GM19328 (cell line): ENCODE measurements at regions not wholly inside any gene's neighbourhood (a gene's known extent, or its start where the extent isn't known, plus 50 kb on each side); places are given as distances from the start of the nearest gene placed in this dataset.

Experiments
- ATAC-seq: cut with Tn5 transposase; IDR thresholded peaks from one replicate; pipeline ENCODE4 v1.9.1; 2021; ENCODE audit warnings: mild to moderate bottlenecking, moderate library complexity; ENCODE audit not compliant: unreplicated experiment

- ATAC-seq: no peak
Observed at GRCh38 chr13:104854007-104854406, 1681.5 kb downstream of the EFNB2 start.

- no peak for ATAC-seq
Observed at GRCh38 chr13:104847922-104848321, 1687.5 kb downstream of the EFNB2 start.

DNA sequence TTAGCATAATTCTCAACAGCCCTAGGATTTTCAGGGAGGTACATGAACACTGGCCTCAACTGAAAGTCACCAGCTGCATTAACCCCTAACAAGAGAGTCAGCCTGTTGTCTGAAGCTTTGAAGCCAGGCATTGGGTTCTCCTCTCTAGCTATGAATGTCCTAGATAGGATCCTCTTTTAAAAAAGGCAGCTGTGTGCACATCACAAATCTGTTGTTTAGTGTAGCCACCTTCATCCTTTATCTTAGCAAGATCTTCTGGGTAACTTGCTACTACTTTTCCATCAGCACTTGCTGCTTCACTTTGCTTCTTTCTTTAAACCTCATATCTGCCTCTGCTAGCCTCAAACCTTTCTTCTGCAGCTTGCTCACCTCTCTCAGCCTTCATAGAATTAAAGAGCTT is 1692.1 kb downstream of the EFNB2 start:
- no peak for ATAC-seq

DNA sequence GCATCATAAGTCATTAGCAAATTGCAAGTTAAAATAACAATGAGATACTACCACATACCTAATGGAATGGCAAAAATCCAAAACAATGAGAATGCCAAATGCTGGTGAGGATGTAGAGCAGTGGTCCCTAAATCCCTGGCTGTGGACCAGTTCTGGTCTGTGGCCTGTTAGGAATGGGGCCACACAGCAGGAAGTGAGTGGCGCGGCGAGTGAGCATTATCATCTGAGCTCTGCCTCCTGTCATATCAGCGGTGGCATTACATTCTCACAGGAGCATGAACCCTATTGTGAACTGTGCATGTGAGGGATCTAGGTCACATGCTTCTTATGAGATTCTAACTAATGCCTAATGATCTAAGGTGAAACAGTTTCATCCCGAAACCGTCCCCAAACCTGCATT is 1694.4 kb downstream of the EFNB2 start:
- ATAC-seq: no peak

- no peak for ATAC-seq
Observed at GRCh38 chr13:104837756-104838155, 1697.7 kb downstream of the EFNB2 start.

DNA sequence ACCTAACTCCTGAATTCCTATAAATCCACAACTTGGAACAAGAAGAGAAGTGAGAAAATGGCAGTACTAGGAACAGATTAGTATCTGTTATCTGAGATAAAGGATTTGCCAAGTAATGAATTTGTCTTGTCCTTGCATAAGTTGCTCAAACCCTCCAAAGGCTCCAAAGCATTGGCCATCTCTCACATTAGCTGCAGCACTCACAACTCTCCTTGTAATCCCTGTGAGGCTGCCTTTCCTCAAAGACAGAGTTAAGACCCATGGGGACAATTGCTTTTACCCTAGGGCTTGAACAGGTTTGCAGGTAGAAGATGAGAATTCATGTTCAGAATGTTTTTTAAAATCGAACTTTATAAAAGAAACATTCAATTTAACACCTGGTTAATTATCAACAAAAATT is 1702.2 kb downstream of the EFNB2 start:
- no peak for ATAC-seq

DNA sequence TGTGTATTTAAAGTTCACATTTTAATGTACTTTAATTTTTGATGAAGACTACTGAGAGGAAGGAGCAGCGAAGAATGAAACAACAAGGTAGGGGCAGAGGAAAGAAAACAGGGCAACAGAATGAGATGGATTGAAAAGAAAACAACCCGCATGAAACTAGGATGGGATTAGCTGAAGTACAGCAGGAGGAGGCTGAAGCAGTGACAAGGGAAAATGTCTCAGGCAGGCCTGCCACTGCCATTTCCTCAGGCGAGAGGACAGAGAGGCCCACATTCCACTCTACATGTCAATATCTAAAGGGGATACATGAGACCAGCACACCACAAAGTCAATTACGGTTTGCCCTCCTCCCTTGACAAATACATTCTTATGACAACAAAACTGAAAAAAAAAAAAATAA is 1703.2 kb downstream of the EFNB2 start:
- no peak for ATAC-seq

DNA sequence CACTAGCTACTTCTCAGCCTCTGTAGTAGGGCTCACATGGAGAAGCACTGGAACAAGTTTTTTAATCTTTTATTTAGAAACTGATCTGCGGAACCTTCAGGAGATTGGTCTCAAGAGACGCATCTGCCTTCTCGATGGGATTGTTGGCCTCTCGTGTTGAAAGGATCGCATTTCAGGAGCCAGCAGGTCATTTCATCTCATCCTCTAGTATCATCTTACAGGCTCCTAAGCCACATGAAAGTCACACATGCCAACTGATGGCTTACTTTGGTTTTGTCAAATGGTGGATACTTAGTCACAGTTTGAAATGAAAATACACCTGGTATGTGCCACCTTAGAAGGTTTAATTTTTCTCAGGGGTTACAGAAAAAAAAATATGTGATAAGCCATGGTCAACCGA is 1703.6 kb downstream of the EFNB2 start:
- no peak for ATAC-seq

- no peak for ATAC-seq
Observed at GRCh38 chr13:104823709-104824108, 1711.8 kb downstream of the EFNB2 start.

DNA sequence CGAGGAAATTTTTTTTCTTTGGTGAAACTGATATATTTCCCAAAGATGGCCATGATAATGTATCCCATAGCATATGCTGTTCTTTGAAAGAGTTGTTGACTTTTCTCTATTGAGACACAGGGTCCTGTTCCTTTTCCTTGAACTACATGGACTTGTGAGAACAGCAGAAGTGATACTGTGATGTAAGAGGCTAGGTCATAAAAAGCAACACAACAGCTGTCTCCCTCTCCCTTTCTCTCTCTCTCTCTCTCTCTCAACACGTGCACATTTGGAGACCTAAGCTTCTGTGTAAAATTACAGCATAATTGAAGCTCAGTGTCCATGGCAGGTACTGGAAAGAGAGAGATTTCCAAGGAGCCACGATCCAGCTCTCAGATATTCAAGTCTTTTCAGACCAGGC is 1712.4 kb downstream of the EFNB2 start:
- no peak for ATAC-seq

DNA sequence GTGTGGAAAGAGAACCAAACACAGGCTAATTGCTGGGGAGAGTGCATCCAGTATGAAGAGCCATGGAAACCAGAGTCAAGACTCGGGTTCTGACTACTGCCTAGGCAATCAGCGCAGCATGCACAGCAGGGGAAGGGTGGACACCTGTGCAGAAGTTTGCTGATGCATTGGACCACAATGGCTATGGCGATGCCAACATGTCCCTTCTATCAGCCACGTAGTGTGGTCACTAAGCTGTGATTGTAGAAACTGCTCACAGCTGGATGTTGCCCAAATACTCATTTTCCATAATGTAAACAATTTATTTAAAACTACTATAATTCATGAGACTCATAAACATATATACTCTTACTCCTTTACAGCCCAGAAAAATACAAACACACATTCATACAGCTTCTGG is 1718.2 kb downstream of the EFNB2 start:
- no peak for ATAC-seq

GRCh38 chr13:104816726-104817125 is 1718.7 kb downstream of the EFNB2 start:
- no peak for ATAC-seq

DNA sequence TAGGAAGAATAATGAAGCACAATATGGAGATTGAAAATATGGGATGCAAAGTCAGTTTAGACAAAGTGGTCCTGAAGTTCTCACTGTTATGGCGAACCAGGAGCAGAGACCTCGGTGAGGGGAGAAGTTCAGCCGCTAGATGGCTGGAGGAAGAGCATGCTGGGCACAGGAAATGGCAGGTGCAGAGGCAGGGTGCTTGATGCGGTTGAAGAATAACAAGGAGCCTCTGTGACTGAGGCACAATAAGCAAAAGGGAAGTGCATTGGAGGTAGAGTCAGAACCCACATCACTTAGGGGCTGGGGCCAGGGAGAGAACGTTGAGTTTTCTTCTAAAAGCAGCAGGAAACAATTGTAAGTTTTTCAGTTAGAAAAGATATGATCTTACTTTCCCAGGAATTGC is 1725.2 kb downstream of the EFNB2 start:
- ATAC-seq: no peak

- ATAC-seq: no peak
Observed at GRCh38 chr13:104809483-104809882, 1726.0 kb downstream of the EFNB2 start.

GRCh38 chr13:104805346-104805745 is 1730.1 kb downstream of the EFNB2 start:
- no peak for ATAC-seq

DNA sequence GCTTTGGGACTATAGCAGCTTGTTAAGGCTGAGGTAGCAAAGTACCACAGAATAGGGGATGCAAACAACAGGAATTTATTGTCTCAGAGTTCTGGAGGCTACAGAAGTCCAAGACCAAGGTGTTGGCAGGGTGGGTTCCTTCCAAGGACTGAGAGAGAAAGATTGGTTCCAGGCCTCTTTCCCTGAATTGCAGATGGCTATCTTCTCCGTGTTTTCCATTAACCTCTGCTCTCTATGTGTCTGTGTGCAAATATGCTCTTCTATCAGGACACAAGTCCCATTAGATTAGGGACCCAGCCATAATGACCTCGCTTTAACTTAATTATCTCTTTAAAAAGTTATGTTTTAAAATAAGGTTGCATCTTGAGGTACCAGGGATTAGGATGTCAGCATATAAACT is 1732.9 kb upstream of the SLC10A2 start:
- no peak for ATAC-seq

- ATAC-seq: no peak
Observed at GRCh38 chr13:104798486-104798885, 1732.3 kb upstream of the SLC10A2 start.

GRCh38 chr13:104796581-104796980 is 1730.4 kb upstream of the SLC10A2 start:
- ATAC-seq: no peak

DNA sequence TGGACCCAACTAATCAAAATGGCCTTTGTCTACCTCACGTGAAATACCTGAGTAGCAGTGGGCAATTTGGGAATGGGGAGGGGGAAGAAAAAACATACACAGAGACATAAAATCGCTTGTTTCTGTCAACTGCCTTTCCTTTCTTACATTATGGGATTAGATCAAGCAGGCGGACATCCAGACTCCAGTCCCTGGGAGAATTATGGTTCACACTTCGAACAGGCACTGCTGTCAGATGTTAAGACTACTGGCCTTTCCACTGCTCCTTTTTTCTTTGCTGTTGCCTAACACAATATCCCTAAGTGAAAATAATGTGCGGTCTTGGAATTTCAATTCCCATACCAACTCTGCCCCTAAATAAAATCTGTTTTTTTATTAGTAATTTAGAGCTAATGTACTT is 1719.7 kb upstream of the SLC10A2 start:
- ATAC-seq: no peak

GRCh38 chr13:104784891-104785290 is 1718.7 kb upstream of the SLC10A2 start:
- no peak for ATAC-seq

DNA sequence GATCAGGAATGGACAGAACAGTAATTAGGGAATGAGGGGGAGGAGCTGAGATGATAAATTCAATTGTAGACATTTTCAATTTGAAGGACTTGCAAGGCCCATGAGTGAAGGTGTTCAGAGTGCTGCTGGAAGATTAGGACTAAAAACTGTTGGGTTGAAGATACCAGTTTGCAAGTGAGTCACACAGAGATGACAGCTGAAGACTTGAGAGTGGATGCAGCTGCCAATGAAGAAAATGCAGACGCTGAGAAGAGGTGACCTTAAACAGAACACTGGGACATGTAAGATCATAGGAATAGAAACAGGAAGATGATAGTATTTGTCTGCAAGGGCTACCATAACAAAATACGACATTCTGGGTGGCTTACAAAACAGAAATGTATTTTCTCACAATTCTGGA is 1716.5 kb upstream of the SLC10A2 start:
- no peak for ATAC-seq

GRCh38 chr13:104779311-104779993 is 1713.2 kb upstream of the SLC10A2 start:
- no peak for ATAC-seq

DNA sequence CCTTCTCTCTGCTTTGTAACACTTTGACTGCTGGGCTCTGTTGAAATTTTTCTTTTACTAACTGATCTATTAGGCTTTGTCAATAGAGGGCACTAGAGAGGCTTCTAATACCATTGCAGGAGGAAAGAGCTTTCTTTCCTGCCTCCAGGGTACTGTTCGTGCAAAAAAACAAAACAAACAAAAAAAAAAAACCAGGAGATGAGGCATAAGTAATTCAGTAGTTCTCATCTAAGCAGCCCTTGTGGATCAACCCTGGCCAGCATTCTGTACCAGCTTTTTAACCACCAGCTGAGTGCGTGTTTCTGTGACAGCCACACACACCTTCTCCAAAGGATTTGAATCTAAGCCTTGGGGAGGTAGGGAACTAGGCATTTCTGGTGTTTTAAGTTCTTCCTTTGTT is 1707.6 kb upstream of the SLC10A2 start:
- ATAC-seq: no peak
